Ishikawa (cell line): ENCODE measurements at regions not wholly inside any gene's neighbourhood (a gene's known extent, or its start where the extent isn't known, plus 50 kb on each side); places are given as distances from the start of the nearest gene placed in this dataset.

Experiments used
- CEBPB ChIP-seq: IDR thresholded peaks from 2 replicates; pipeline ENCODE4 v1.6.1; 2012
- EGR1 ChIP-seq: IDR thresholded peaks from 2 replicates; pipeline ENCODE4 v1.6.1; 2012
- MAX ChIP-seq: IDR thresholded peaks from 2 replicates; pipeline ENCODE4 v1.6.1; 2012
- RAD21 ChIP-seq: IDR thresholded peaks from 2 replicates; pipeline ENCODE4 v1.6.1; 2012; ENCODE audit warnings: low read depth
- TCF12 ChIP-seq: IDR thresholded peaks from 2 replicates; pipeline ENCODE4 v1.6.1; 2012; ENCODE audit warnings: low read depth
- ZBTB7A ChIP-seq: IDR thresholded peaks from 2 replicates; pipeline ENCODE4 v1.6.1; 2012; ENCODE audit warnings: low read depth
- TF ChIP-seq, protein P1 (sequence below): IDR thresholded peaks from 2 replicates; pipeline ENCODE4 v1.6.1; 2012; ENCODE audit warnings: low read depth, mild to moderate bottlenecking
- TF ChIP-seq, protein P2 (sequence below): IDR thresholded peaks from 2 replicates; pipeline ENCODE4 v1.6.1; 2012

GRCh38 chr6:92121228-92121627 is 1298.1 kb downstream of the EPHA7 start:
- TF ChIP-seq RAD21: no peak
- no peak for TF ChIP-seq TCF12
- no peak for TF ChIP-seq MAX
- TF ChIP-seq ZBTB7A: no peak
- TF ChIP-seq CEBPB: no peak
- TF ChIP-seq EGR1: no peak
- TF ChIP-seq, protein P1, sequence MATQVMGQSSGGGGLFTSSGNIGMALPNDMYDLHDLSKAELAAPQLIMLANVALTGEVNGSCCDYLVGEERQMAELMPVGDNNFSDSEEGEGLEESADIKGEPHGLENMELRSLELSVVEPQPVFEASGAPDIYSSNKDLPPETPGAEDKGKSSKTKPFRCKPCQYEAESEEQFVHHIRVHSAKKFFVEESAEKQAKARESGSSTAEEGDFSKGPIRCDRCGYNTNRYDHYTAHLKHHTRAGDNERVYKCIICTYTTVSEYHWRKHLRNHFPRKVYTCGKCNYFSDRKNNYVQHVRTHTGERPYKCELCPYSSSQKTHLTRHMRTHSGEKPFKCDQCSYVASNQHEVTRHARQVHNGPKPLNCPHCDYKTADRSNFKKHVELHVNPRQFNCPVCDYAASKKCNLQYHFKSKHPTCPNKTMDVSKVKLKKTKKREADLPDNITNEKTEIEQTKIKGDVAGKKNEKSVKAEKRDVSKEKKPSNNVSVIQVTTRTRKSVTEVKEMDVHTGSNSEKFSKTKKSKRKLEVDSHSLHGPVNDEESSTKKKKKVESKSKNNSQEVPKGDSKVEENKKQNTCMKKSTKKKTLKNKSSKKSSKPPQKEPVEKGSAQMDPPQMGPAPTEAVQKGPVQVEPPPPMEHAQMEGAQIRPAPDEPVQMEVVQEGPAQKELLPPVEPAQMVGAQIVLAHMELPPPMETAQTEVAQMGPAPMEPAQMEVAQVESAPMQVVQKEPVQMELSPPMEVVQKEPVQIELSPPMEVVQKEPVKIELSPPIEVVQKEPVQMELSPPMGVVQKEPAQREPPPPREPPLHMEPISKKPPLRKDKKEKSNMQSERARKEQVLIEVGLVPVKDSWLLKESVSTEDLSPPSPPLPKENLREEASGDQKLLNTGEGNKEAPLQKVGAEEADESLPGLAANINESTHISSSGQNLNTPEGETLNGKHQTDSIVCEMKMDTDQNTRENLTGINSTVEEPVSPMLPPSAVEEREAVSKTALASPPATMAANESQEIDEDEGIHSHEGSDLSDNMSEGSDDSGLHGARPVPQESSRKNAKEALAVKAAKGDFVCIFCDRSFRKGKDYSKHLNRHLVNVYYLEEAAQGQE: no peak
- TF ChIP-seq, protein P2, sequence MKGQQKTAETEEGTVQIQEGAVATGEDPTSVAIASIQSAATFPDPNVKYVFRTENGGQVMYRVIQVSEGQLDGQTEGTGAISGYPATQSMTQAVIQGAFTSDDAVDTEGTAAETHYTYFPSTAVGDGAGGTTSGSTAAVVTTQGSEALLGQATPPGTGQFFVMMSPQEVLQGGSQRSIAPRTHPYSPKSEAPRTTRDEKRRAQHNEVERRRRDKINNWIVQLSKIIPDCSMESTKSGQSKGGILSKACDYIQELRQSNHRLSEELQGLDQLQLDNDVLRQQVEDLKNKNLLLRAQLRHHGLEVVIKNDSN: no peak
